ENCODE measurements at regions not wholly inside any gene's neighbourhood (a gene's known extent, or its start where the extent isn't known, plus 50 kb on each side); places are given as distances from the start of the nearest gene placed in this dataset.
A peak's percentile ranks its signal among the peaks of the same experiment; 100 is the strongest.
"Not testable (repeated sequence)": the region's sequence is repeated elsewhere in the genome, so short reads cannot be mapped to it uniquely, and the experiment has no call there.

DNA sequence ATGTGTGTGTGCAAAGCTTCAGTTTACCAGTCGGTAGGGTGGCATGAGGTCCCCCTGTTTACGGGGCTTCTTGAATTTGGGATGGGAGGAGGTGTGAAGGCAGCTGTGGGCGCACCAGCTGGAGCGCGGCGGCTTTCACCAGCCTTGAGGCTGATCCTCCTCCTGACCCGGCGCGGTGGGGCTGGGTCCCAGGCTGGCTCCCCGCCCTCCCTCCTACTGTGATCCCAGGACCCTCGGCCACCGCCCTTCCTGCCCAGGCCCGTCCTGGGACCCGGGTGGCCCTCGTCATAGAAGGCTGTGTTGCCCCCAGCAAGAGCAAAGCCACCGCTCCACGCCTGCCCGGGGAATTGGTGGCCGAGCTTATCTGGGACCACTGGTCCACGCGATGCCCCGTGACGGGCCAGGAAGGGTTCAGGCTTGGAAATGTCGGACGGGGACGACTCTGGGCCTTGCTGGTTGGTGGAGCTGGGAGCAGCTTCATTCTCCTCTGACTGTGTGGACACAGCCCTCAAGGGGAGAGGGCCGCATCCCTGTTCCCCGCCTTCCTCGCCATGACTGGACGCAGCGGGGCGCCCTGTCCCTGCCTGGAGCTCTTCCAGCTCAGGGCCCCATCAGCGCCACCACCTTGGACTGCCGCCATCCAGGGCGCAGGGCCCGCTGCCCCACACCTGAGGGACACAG, 271.1 kb upstream of the IRX1 start:
- no peaks in the 10 kb centered on the region for H3K36me3 ChIP-seq
- H3K4me3 ChIP-seq: no peak overlapping the region
- H3K27ac ChIP-seq: peak overlapping the region in 1 of 2 donors; percentile 38
- H3K9me3 ChIP-seq: no peaks in the 10 kb centered on the region
- no peak for TF ChIP-seq POLR2AphosphoS5 (IDR thresholded peaks at IDR 0.05)
- TF ChIP-seq, protein P1, sequence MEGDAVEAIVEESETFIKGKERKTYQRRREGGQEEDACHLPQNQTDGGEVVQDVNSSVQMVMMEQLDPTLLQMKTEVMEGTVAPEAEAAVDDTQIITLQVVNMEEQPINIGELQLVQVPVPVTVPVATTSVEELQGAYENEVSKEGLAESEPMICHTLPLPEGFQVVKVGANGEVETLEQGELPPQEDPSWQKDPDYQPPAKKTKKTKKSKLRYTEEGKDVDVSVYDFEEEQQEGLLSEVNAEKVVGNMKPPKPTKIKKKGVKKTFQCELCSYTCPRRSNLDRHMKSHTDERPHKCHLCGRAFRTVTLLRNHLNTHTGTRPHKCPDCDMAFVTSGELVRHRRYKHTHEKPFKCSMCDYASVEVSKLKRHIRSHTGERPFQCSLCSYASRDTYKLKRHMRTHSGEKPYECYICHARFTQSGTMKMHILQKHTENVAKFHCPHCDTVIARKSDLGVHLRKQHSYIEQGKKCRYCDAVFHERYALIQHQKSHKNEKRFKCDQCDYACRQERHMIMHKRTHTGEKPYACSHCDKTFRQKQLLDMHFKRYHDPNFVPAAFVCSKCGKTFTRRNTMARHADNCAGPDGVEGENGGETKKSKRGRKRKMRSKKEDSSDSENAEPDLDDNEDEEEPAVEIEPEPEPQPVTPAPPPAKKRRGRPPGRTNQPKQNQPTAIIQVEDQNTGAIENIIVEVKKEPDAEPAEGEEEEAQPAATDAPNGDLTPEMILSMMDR (IDR thresholded peaks at IDR 0.05): no peak
- no peak for TF ChIP-seq POLR2A (IDR thresholded peaks at IDR 0.05)
- intact Hi-C loops (cut with DNase I; ENCODE audit: low total_unique reads): loop anchor here (2.0 kb wide), 1 partner anchor 22 kb away; no protein-coding TSS in a partner anchor
- no peaks in the 10 kb centered on the region for H3K27me3 ChIP-seq
- DNase-seq (ENCODE audit: low spot score in 2 of 2): no peak
- H3K4me1 ChIP-seq: no peaks in the 10 kb centered on the region

DNA sequence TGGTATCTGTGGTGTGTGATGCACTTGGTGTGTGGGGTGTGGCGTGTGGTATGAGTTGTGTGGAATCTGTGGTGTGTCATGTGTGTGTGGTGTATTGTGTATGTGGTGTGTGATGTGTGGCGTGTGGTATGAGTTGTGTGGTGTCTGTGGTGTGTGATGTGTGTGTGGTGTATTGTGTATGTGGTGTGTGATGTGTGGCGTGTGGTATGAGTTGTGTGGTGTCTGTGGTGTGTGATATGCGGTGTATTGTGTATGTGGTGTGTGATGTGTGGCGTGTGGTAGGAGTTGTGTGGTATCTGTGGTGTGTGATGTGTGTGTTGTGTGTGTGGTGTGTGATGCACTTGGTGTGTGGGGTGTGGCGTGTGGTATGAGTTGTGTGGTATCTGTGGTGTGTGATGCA, 271.7 kb upstream of the IRX1 start:
- H3K36me3 ChIP-seq; H3K9me3 ChIP-seq; H3K27me3 ChIP-seq; H3K4me3 ChIP-seq; H3K4me1 ChIP-seq; H3K27ac ChIP-seq; DNase-seq (ENCODE audit: low spot score in 2 of 2): not testable (repeated sequence)
- intact Hi-C loops (cut with DNase I; ENCODE audit: low total_unique reads): loop anchor here (2.0 kb wide), 1 partner anchor 21 kb away; no protein-coding TSS in a partner anchor

DNA sequence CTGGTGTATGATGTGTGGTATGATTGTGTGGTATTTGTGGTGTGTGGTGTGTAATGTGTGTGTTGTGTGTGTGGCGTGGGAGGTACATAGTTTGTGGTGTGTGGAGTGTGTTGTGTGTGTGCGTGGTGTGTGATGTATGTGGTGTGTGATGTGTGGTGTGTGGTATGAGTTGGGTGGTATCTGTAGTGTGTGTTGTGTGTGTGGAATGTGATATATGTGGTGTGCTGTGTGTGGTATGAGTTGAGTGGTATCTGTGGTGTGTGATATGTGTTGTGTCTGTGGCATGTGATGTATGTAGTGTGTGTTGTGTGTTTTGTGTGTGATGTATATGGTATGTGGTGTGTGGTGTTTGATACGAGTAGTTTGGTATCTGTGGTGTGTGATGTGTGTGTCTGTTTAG, 272.5 kb upstream of the IRX1 start:
- Histone ChIP-seq H3K4me1 (no peaks in the 10 kb centered on the region), H3K9me3 (no peaks in the 10 kb centered on the region), H3K36me3 (no peaks in the 10 kb centered on the region), H3K4me3 (no peak overlapping the region), H3K27me3 (no peaks in the 10 kb centered on the region), H3K27ac (no peak overlapping the region)
- intact Hi-C loops (cut with DNase I; ENCODE audit: low total_unique reads): no loop called here
- DNase-seq (ENCODE audit: low spot score in 2 of 2): no peak
- TF ChIP-seq, protein P1 (IDR thresholded peaks at IDR 0.05): no peak
- TF ChIP-seq POLR2AphosphoS5 (IDR thresholded peaks at IDR 0.05): no peak
- TF ChIP-seq POLR2A (IDR thresholded peaks at IDR 0.05): no peak

DNA sequence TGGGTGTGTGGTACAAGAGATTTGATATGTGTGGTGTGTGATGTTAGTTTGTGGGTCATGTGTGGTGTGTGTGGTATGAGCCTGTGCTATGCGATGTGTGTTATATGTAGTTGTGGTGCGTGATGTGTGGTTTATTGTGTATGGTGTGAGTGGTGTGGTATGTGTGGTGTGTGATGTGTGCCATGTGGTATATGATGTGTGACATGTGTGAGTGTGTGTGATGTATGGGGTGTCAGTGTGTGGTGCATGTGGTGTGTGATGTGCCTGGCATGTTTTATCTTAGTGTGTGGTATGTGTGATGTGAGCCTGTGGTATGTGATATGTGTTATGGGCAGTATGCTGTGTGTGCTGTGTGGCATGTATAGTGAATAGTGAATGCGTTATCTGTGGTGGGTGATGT, 273.0 kb upstream of the IRX1 start:
- no peaks in the 10 kb centered on the region for H3K27me3 ChIP-seq

DNA sequence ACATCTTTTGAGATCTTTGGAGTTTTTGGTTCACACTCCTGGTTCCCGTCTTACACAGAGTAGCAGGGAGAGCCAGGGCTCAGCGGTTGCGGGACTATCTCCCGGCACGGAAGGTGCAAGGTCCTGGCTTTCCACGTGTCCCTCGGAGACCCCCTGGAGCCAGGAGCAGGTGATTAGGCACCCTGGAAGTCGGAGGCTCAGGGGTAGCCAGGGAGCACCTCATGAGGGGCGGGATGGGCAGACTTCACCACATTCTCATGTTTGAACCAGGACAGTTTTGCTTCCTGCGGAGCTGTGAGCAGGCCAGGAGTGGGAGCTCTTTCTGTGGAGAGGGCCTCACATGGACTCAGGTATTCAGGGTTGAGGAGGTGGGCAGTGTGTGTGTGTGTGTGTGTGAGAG, 273.7 kb upstream of the IRX1 start:
- TF ChIP-seq POLR2AphosphoS5 (IDR thresholded peaks at IDR 0.05) (no peak), POLR2A (IDR thresholded peaks at IDR 0.05) (no peak)
- TF ChIP-seq, protein P1 (IDR thresholded peaks at IDR 0.05): no peak
- DNase-seq (ENCODE audit: low spot score in 2 of 2): no peak
- Histone ChIP-seq H3K27me3 (no peaks in the 10 kb centered on the region), H3K4me3 (no peak overlapping the region), H3K27ac (no peak overlapping the region), H3K9me3 (no peaks in the 10 kb centered on the region), H3K4me1 (no peaks in the 10 kb centered on the region), H3K36me3 (no peaks in the 10 kb centered on the region)
- intact Hi-C loops (cut with DNase I; ENCODE audit: low total_unique reads): loop anchor here (2.0 kb wide), 1 partner anchor 47 kb away; no protein-coding TSS in a partner anchor

More for the DNA sequence above, 273.0 kb upstream of the IRX1 start:
- DNase-seq (ENCODE audit: low spot score in 2 of 2): no peak
- Histone ChIP-seq H3K4me3 (no peak overlapping the region), H3K4me1 (no peaks in the 10 kb centered on the region), H3K27ac (no peak overlapping the region), H3K36me3 (no peaks in the 10 kb centered on the region), H3K9me3 (no peaks in the 10 kb centered on the region)
- TF ChIP-seq, protein P1 (IDR thresholded peaks at IDR 0.05): no peak
- TF ChIP-seq POLR2A (IDR thresholded peaks at IDR 0.05) (no peak), POLR2AphosphoS5 (IDR thresholded peaks at IDR 0.05) (no peak)
- intact Hi-C loops (cut with DNase I; ENCODE audit: low total_unique reads): no loop called here

All from breast epithelium (tissue), 4 donors.